ENCODE measurements at regions not wholly inside any gene's neighbourhood (a gene's known extent, or its start where the extent isn't known, plus 50 kb on each side); places are given as distances from the start of the nearest gene placed in this dataset.

DNA sequence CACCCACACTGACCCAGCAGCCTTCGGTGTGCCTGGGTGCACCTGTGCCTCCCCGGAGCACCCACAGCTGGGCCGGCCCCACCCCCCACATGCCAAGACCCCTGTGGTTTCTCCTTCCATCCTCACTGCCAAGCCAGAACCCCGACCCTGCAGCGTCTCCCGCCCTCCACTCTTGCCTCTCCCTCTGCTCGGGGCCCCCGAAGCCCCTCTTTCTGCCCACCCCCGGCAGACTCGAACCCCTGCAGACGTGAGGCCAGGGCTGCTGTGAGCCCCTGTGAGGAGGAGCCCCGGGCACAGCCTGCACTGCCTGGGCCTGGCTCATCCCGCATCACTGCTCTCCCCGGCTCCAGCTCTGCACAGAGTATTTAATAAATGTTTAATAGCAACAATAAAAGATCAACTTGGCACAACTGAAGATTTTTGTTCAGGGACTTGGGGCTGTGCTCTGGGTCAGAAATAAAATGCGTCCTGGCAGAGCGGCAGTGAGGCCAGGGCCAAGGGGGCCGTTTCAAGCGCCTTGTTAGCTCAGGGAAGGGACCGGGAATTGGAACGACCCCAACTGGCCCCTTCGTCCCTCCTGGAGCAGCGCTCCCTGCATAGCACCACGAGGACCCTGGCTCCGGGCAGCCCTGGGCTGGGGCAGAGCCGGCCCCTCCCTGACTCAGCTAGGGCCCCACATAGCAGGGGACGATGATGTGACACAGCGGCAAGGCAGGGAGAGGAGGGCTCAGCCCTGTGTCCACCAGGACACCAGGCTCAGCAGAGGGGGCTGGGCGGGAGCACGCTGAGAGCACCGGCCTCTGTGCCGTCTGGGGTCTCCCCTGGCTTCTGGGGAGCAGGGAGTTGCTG, 520.8 kb downstream of the BRD1 start:
- TF ChIP-seq GATA3 (IDR thresholded peaks at IDR 0.05; ENCODE audit: low read depth, low read length) (no peak), GATA2 (IDR thresholded peaks at IDR 0.05; ENCODE audit: low read depth, low read length) (no peak)

DNA sequence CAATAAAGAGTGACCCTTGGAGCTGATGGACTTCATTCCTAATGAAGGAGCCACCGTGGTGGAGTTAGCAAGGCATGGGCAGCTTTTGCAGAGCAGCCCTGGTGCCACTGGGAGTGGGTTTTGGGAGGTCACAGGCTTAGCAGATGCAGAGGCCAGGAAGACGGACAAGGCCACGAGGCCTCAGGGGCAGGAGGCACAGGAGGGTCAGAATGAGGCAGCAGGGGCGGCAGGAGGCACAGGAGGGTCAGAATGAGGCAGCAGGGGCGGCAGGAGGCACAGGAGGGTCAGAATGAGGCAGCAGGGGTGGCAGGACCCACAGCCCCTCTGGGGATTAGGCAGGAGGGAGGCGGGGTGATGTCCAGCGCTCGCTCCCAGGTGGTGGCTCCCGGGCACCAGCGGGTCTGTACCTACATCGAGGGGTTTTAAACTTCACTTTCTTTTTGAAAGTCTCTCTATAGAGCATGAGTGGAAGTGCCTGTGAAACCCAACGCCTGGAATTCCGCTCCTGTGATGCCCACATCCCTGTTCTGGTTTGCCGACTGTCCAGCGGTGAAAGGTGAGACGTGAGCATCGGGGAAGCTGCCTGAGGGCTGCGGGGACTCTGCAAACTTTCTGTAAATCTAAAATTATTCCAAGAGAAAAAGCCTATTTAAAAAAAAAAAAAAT, 521.6 kb downstream of the BRD1 start:
- TF ChIP-seq GATA3 (IDR thresholded peaks at IDR 0.05; ENCODE audit: low read depth, low read length): no peak
- no peak for TF ChIP-seq GATA2 (IDR thresholded peaks at IDR 0.05; ENCODE audit: low read depth, low read length)

DNA sequence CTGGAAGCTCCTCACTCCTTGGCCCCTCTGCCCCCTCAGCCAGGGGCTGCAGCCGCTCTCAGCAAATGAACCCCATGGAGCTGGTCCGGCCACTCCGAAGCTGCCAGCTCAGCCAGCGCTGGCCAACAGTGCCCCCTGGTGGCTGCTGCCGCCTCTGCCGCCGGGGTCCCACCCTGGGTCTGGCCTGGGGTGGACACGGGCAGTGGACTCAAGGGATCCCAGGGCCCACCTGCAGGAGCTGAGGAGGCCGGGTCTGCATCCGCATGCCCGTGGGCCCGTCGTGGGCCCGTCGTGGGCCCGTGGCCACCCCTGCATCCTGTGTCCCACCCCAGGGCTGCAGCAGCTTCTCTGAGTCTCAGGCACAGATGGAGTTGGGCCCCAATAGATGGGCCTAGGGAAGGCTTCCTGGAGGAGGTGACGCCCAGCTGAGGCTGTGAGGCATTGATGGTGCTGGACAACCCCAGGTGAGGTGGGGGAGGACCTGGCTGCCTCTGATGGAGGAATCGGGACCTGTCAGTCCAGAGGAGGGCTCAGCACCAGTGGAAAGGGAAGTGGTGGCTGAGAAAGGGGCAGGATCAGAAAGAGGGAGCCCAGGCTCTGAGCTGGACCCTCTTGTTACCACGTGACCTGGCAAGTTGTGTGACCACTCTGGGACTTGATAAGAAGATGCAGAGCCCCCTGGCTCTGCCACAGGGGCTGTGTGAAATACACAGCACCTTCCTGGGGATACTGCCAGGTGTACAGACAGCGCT, 522.3 kb downstream of the BRD1 start:
- TF ChIP-seq GATA3 (IDR thresholded peaks at IDR 0.05; ENCODE audit: low read depth, low read length): no peak
- TF ChIP-seq GATA2 (IDR thresholded peaks at IDR 0.05; ENCODE audit: low read depth, low read length): no peak

DNA sequence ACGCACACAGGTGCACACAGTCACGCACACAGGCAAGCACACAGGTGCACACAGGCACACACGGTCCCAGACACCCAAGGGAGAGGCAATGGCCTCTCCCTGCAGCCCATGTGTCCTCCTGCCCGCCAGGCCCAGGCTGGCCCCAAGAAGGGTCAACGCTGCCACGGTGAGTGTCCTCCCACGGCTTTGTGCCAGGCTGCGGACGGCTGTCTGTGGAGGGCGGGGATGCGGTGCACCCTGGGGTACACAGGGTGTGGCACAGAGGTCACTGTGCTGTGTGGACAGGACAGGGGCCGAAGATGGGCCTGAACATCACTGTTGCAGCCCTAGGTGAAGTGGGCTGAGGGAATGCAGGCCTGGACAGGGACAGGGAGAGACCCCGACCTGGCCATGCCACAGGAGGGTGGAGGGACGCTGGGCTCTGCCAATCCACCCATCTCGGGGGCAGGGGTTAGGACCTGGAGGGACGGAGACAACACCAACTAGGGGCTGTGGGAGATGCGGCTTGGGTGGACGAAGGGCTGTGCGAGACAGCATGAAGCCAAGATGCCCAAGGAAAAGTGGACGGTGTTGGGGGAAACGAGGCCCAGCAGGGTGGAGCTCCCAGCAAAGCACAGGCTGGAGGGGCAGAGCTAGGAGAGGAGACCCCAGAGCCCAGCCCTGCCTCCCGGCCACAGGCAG, 523.8 kb downstream of the BRD1 start:
- TF ChIP-seq GATA3 (IDR thresholded peaks at IDR 0.05; ENCODE audit: low read depth, low read length): no peak
- TF ChIP-seq GATA2 (IDR thresholded peaks at IDR 0.05; ENCODE audit: low read depth, low read length): no peak

DNA sequence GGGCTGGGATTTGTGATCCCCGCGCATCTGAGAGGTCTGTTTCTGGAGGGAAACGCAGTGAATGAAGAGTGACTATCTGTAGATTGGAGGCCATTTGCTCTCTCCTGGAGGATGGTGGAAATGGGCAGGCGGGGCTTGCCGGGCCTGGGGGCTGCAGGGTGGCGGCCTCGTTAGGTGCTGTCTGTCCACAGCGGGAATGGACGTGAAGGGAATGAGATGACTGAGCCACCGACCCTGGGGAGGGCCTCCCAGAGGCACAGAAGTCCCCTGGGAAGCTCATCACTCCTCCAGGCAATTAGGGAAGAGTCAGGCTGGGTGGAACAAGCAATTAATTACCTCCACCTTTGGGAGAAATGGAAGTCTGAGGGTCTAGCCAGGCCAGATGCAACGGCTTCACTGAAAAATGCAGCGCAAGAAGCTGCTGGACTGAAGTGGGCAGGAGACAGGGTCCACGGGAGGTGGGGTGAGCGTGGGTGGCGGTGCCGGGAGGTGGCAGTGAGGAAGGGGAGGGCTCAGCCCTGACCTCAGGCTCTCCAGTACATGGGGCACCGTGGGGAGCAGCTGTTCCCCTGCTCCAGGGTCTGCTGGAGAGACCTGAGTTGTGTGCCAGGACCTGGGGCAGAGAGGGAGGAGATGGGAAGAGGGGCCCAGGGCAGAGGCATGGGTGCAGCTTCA, 524.5 kb downstream of the BRD1 start:
- TF ChIP-seq GATA2 (IDR thresholded peaks at IDR 0.05; ENCODE audit: low read depth, low read length) (no peak), GATA3 (IDR thresholded peaks at IDR 0.05; ENCODE audit: low read depth, low read length) (no peak)

DNA sequence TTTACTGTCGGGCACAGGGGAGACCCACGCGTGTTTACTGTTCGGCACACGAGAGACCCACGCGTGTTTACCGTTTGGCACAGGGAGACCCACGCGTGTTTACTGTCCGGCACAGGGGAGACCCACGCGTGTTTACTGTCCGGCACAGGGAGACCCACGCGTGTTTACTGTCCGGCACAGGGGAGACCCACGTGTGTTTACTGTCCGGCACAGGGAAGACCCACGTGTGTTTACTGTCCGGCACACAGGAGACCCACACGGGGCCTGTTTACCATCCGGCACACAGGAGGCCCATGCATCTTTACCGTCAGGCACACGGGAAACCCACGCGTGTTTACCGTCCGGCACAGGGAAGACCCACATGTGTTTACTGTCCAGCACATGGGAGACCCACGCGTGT, 525.1 kb downstream of the BRD1 start:
- TF ChIP-seq GATA2 (IDR thresholded peaks at IDR 0.05; ENCODE audit: low read depth, low read length) (no peak), GATA3 (IDR thresholded peaks at IDR 0.05; ENCODE audit: low read depth, low read length) (no peak)

DNA sequence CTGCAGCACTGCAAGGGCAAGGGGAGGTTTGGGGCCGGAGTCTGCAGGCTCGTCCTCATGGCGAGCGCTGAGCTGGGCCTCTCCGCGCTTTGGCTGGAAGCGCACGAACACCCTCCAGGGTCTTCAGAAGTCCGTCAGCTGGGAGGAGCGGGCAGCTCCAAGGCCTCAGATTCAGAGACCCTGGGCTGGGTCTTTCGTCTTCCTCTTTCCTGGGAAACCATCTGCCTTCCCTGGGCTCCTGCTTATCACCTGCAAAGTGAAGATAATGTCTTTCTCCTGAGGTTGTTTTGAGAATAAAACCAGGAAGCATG, 525.6 kb downstream of the BRD1 start:
- TF ChIP-seq GATA2 (IDR thresholded peaks at IDR 0.05; ENCODE audit: low read depth, low read length): no peak
- no peak for TF ChIP-seq GATA3 (IDR thresholded peaks at IDR 0.05; ENCODE audit: low read depth, low read length)

DNA sequence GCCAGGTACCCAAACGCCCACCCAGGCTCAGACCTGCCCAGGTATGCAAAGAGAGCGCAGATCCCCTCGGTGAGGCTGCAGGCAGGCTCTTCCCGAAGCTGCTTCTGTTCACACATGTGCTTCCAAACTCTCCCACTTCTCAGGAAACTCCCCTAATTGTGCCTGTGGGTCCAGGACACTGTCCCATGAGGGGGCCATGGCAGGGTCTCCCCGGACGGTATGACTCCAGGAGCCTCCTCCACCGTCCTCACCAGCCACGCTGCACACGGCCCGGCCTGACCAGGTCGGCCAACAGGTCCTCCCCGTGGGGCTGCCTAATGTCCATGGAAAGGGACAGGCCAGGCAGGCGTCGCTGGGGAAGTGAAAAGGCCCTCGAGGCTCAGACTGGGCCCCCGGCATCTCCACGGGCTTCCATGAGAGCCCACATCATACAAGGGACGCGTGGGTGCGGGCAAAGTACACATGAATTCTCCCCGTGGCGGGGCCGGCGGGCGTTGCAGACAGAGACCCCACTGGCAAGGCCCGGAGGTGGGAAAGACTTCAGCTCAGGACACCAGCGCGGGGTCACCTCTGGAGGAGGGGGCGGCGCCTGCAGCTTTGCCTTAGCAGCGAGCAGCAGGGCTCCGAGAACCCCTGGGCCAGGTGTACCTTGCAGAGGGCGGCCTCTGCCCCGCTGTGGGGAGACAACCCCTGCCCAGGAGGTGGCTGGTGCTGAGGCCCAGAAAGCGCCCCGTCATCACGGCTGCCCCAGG, 526.1 kb downstream of the BRD1 start:
- TF ChIP-seq GATA2 (IDR thresholded peaks at IDR 0.05; ENCODE audit: low read depth, low read length) (no peak), GATA3 (IDR thresholded peaks at IDR 0.05; ENCODE audit: low read depth, low read length) (no peak)

DNA sequence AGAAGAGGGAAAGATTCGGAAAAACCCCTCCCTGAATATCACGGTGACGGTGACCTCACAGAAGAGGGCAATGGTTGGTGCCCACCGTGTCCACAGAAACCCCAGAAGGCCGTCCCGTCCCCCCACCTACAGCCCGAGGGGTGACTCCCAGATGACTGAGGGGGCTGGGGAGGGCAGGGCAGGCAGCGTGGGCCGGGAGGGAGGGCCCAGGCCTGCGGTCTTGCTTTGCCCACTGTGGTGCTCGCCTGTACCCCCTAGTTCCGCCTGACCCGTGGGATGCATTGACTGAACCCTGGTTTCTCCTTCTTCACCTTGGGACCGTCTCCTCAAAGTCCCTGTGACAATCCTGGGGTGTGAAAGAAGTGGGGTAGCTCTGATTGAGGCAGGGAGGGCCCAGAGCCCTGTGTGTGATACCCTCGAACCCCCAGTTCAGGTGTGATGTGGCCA, 526.7 kb downstream of the BRD1 start:
- TF ChIP-seq GATA2 (IDR thresholded peaks at IDR 0.05; ENCODE audit: low read depth, low read length) (no peak), GATA3 (IDR thresholded peaks at IDR 0.05; ENCODE audit: low read depth, low read length) (no peak)

DNA sequence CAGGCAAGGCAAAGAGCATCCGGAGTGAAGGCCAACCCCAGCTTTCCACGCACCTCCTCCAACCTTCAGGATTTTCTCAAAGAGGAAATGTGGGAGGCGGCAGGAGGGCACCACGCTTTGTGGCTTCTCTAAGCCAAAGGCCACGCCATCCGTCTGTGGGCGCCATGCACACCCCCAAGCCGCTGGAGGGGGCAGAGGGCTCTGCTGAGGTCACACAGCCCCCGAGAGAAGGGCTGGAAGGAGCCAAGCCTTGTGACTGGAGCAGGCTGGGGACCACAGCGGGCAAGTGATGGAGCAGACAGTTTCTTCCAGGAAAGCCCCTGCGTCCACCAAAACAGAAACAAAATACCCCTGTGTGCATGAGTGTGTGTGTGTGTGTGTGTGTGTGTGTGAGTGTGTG, 527.4 kb downstream of the BRD1 start:
- TF ChIP-seq GATA2 (IDR thresholded peaks at IDR 0.05; ENCODE audit: low read depth, low read length) (no peak), GATA3 (IDR thresholded peaks at IDR 0.05; ENCODE audit: low read depth, low read length) (no peak)

DNA sequence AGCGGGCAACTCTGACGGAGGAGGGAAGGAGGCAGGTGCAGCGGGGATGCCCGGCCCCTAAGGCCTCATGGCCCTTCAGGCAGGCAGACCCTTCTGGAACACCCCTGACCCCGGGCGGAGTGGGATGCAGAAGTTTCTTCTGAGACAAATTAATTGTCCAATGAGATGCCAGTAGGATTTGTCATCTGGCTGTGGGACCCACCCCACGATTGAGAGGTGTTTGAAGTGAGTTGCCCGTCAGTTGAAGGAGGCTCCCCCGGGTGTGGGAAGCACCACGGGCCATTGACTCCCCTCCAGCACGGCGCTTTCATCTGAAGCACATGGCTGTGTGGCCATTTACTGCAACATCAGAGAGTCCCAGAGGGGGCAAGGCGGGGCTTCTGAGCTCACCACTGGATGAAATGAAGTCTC, 527.8 kb downstream of the BRD1 start:
- TF ChIP-seq GATA2 (IDR thresholded peaks at IDR 0.05; ENCODE audit: low read depth, low read length): no peak
- no peak for TF ChIP-seq GATA3 (IDR thresholded peaks at IDR 0.05; ENCODE audit: low read depth, low read length)

DNA sequence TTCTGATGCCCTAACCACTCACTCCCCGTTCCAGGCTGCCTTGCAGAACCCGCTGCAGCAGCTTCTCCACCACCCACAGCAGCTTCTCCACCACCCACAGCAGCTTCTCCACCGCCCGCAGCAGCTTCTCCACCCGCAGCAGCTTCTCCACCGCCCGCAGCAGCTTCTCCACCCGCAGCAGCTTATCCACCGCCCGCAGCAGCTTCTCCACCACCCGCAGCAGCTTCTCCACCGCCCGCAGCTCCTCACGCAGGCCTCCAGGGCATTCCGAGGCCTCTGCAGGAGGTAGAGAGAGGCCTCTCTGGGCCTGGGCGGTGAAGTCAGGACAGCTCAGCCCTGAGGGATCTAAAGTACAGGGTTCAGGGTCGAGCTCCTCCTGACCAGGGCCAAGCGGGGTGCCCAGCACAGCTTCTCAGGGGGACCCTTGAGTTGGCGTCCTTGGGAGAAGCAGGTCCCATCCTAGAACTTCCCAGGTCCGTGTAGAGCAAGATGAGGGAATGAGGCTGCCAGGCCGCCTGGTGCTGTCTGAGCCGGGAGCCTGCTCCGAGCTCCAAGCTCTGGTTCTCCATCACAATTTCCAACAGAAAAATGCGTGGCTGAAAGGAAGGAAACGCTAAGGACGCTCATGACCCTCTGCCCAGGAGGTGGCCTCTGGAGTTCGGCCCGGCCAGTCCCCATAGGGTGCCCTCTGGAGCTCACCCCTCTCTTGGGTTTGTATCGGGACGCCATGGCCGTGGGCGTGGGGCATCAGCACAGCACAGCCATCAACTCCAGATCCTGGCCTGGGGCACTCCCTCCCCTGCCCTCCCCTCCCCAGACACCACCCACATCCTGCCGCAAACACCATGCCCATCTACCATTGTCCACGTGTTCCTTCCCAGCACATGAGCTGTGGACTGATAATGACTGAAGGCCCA, 528.6 kb downstream of the BRD1 start:
- no peak for TF ChIP-seq GATA2 (IDR thresholded peaks at IDR 0.05; ENCODE audit: low read depth, low read length)
- no peak for TF ChIP-seq GATA3 (IDR thresholded peaks at IDR 0.05; ENCODE audit: low read depth, low read length)
